ENCODE measurements at regions not wholly inside any gene's neighbourhood (a gene's known extent, or its start where the extent isn't known, plus 50 kb on each side); places are given as distances from the start of the nearest gene placed in this dataset.

DNA sequence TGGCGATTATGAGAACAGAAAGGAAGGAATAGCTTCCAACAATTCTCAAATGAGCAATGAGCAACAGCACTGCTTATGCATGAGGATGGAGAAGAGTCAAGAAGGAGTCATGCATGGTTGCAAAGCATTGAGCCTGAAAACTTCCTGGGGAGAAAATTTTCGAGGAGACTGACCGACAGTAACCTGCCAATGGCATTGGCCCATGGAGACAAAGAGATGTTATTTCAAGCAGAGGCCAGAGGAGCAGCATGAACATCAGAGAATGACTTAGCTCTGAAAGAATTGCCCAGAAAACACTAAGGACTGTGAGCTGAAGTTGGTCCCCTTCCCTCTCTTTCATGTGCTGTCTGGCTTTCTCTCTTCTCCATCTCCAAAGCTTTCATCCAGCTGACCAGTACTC, 343.4 kb downstream of the ADAMTS20 start:
- POLR2A ChIA-PET: no interaction called here

DNA sequence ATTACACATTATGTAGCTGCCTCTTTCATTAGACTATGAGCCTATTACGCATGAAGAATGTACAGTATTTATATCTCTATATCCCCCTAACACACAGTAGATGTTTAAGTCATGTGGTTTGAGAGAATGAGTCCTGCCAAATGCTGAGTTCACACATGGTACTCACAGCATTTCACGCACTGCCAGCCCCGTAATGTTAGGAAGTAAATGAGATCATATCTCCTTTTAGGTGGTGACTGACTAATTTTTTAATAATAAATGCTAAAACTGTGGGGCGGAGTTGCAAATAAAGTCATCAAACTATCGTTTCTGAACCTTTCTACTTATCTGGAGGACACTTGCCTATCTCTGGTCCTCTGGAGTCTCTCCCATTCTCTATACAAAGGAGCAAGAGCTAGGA, 343.8 kb downstream of the ADAMTS20 start:
- BruUV-seq (replicated peaks): no TSS peak
- RAD21 ChIA-PET (ENCODE audit: low non-redundant PET in 1 of 2, low total read pairs in 2 of 2, uncharacterized antibody in 2 of 2, unreplicated experiment in 2 of 2): no interaction called here

More for the DNA sequence above, 343.4 kb downstream of the ADAMTS20 start:
- intact Hi-C loops (cut with micrococcal nuclease): no loop called here
- Histone ChIP-seq H3K27ac (ENCODE audit: low read depth, low read length) (no peak overlapping the region), H3K27me3 (ENCODE audit: insufficient read depth, low read length) (no peaks in the 10 kb centered on the region), H3K4me2 (ENCODE audit: low read length) (no peak overlapping the region), H3K79me2 (ENCODE audit: insufficient read depth, low read length) (no peaks in the 10 kb centered on the region), H2AFZ (ENCODE audit: low read depth, low read length, poor library complexity, severe bottlenecking) (no peak overlapping the region), H3K4me3 (replicated peaks in 1 of 2; ENCODE audit: low read depth in 1 of 2, low read length in 2 of 2) (no peak overlapping the region), H3K9me2 (ENCODE audit: insufficient read depth) (no peaks in the 10 kb centered on the region), H3K9me3 (ENCODE audit: control insufficient read depth in 1 of 2, insufficient read depth in 1 of 2, low read depth in 1 of 2, low read length in 2 of 2) (no peaks in the 10 kb centered on the region), H3K9ac (ENCODE audit: low read length) (no peak overlapping the region), H3K36me3 (ENCODE audit: control insufficient read depth in 1 of 2, insufficient read depth in 2 of 2, low read length in 2 of 2) (no peaks in the 10 kb centered on the region), H3K4me1 (ENCODE audit: control insufficient read depth in 1 of 2, insufficient read depth in 2 of 2, low read length in 2 of 2) (no peaks in the 10 kb centered on the region), H4K20me1 (ENCODE audit: insufficient read depth) (no peaks in the 10 kb centered on the region)
- RAD21 ChIA-PET (ENCODE audit: low non-redundant PET in 1 of 2, low total read pairs in 2 of 2, uncharacterized antibody in 2 of 2, unreplicated experiment in 2 of 2): no interaction called here
- DNase-seq (ENCODE audit: low read depth, low spot score) (no peak), ATAC-seq (no peak)
- no TSS peak for BruUV-seq (replicated peaks)
- CTCF ChIA-PET: no interaction called here
- TF ChIP-seq POLR2AphosphoS5 (IDR thresholded peaks at IDR 0.05; ENCODE audit: low read depth, low read length) (no peak), POLR2A (IDR thresholded peaks at IDR 0.05; ENCODE audit: borderline replicate concordance, extremely low read depth, insufficient read depth, insufficient read length) (no peak), RAD21 (IDR thresholded peaks at IDR 0.05; ENCODE audit: low read depth) (no peak), EGR1 (IDR thresholded peaks at IDR 0.05; ENCODE audit: low read depth) (no peak), EZH2phosphoT487 (IDR thresholded peaks at IDR 0.05; ENCODE audit: borderline replicate concordance) (no peak), SP1 (IDR thresholded peaks at IDR 0.05; ENCODE audit: low read depth) (no peak), EZH2 (IDR thresholded peaks at IDR 0.05) (no peak), SIN3A (IDR thresholded peaks at IDR 0.05; ENCODE audit: low read depth) (no peak), SRF (IDR thresholded peaks at IDR 0.05; ENCODE audit: low read depth) (no peak), CEBPB (IDR thresholded peaks at IDR 0.05; ENCODE audit: low read depth) (no peak)
- TF ChIP-seq, protein P1, sequence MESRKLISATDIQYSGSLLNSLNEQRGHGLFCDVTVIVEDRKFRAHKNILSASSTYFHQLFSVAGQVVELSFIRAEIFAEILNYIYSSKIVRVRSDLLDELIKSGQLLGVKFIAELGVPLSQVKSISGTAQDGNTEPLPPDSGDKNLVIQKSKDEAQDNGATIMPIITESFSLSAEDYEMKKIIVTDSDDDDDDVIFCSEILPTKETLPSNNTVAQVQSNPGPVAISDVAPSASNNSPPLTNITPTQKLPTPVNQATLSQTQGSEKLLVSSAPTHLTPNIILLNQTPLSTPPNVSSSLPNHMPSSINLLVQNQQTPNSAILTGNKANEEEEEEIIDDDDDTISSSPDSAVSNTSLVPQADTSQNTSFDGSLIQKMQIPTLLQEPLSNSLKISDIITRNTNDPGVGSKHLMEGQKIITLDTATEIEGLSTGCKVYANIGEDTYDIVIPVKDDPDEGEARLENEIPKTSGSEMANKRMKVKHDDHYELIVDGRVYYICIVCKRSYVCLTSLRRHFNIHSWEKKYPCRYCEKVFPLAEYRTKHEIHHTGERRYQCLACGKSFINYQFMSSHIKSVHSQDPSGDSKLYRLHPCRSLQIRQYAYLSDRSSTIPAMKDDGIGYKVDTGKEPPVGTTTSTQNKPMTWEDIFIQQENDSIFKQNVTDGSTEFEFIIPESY (IDR thresholded peaks at IDR 0.05; ENCODE audit: extremely low read depth, insufficient replicate concordance, low read length): no peak
- TF ChIP-seq, protein P2, sequence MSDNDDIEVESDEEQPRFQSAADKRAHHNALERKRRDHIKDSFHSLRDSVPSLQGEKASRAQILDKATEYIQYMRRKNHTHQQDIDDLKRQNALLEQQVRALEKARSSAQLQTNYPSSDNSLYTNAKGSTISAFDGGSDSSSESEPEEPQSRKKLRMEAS (IDR thresholded peaks at IDR 0.05): no peak

More for the DNA sequence above, 343.8 kb downstream of the ADAMTS20 start:
- no peaks in the 10 kb centered on the region for H3K79me2 ChIP-seq (ENCODE audit: insufficient read depth, low read length)
- H3K9ac ChIP-seq (ENCODE audit: low read length): no peak overlapping the region
- ChIA-PET CTCF (no interaction called here), POLR2A (no interaction called here)
- H3K27ac ChIP-seq (ENCODE audit: low read depth, low read length): no peak overlapping the region
- H3K4me1 ChIP-seq (ENCODE audit: control insufficient read depth in 1 of 2, insufficient read depth in 2 of 2, low read length in 2 of 2): no peaks in the 10 kb centered on the region
- ATAC-seq: no peak
- H3K9me3 ChIP-seq (ENCODE audit: control insufficient read depth in 1 of 2, insufficient read depth in 1 of 2, low read depth in 1 of 2, low read length in 2 of 2): no peaks in the 10 kb centered on the region
- TF ChIP-seq, protein P3, sequence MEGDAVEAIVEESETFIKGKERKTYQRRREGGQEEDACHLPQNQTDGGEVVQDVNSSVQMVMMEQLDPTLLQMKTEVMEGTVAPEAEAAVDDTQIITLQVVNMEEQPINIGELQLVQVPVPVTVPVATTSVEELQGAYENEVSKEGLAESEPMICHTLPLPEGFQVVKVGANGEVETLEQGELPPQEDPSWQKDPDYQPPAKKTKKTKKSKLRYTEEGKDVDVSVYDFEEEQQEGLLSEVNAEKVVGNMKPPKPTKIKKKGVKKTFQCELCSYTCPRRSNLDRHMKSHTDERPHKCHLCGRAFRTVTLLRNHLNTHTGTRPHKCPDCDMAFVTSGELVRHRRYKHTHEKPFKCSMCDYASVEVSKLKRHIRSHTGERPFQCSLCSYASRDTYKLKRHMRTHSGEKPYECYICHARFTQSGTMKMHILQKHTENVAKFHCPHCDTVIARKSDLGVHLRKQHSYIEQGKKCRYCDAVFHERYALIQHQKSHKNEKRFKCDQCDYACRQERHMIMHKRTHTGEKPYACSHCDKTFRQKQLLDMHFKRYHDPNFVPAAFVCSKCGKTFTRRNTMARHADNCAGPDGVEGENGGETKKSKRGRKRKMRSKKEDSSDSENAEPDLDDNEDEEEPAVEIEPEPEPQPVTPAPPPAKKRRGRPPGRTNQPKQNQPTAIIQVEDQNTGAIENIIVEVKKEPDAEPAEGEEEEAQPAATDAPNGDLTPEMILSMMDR (IDR thresholded peaks at IDR 0.05 in 2 of 3, conservative IDR thresholded peaks at IDR 0.05 in 1 of 3; ENCODE audit: borderline replicate concordance in 1 of 3, insufficient read depth in 1 of 3, low read depth in 2 of 3, low read length in 2 of 3): no peak
- TF ChIP-seq EZH2 (IDR thresholded peaks at IDR 0.05): no peak
- no peak for TF ChIP-seq EGR1 (IDR thresholded peaks at IDR 0.05; ENCODE audit: low read depth)
- DNase-seq (ENCODE audit: low read depth, low spot score): no peak
- no peaks in the 10 kb centered on the region for H3K36me3 ChIP-seq (ENCODE audit: control insufficient read depth in 1 of 2, insufficient read depth in 2 of 2, low read length in 2 of 2)
- no peak overlapping the region for H3K4me3 ChIP-seq (replicated peaks in 1 of 2; ENCODE audit: low read depth in 1 of 2, low read length in 2 of 2)
- intact Hi-C loops (cut with micrococcal nuclease): no loop called here
- no peak overlapping the region for H2AFZ ChIP-seq (ENCODE audit: low read depth, low read length, poor library complexity, severe bottlenecking)
- H4K20me1 ChIP-seq (ENCODE audit: insufficient read depth): no peaks in the 10 kb centered on the region
- H3K4me2 ChIP-seq (ENCODE audit: low read length): no peak overlapping the region
- no peaks in the 10 kb centered on the region for H3K9me2 ChIP-seq (ENCODE audit: insufficient read depth)
- no peaks in the 10 kb centered on the region for H3K27me3 ChIP-seq (ENCODE audit: insufficient read depth, low read length)
